CD4-positive, alpha-beta memory T cell (primary cell): ENCODE measurements at regions not wholly inside any gene's neighbourhood (a gene's known extent, or its start where the extent isn't known, plus 50 kb on each side); places are given as distances from the start of the nearest gene placed in this dataset.

Experiments used
- CTCF ChIA-PET: fragments of 350-600 bp; sonication (Branson Sonifier 250); formaldehyde crosslinking; loops from one replicate; lab custom pipeline; 2021; ENCODE audit warnings: inconsistent platforms; ENCODE audit not compliant: partially characterized antibody; lab: Charles Lee
- POLR2A ChIA-PET: fragments of 350-600 bp; sonication (Branson Sonifier 250); formaldehyde crosslinking; loops from one replicate; lab custom pipeline; 2021; ENCODE audit not compliant: partially characterized antibody; lab: Charles Lee
- DNase-seq, 5 donors: peaks; one replicate each; pipeline versions ENCODE4 v3.0.0 to v3.0.0-alpha.2; 2020 to 2022; ENCODE audit warnings: mixed read lengths in 1 of 5
- H3K27ac ChIP-seq: one replicate; pipeline ENCODE4 v1.7.0; 2013; ENCODE audit warnings: low read depth, low read length
- H3K27me3 ChIP-seq: 2 replicates; pipeline ENCODE4 v1.7.0; 2013; ENCODE audit warnings: mild to moderate bottlenecking, low read length, moderate library complexity; ENCODE audit not compliant: insufficient read depth
- H3K36me3 ChIP-seq: 2 replicates; pipeline ENCODE4 v1.7.0; 2013; ENCODE audit warnings: mild to moderate bottlenecking, low read length, moderate library complexity; ENCODE audit not compliant: insufficient read depth
- H3K4me1 ChIP-seq: 2 replicates; pipeline ENCODE4 v1.7.0; 2013; ENCODE audit warnings: mild to moderate bottlenecking, low read length, moderate library complexity; ENCODE audit not compliant: insufficient read depth
- H3K4me3 ChIP-seq, 2 donors: one replicate each; pipeline ENCODE4 v1.7.0; 2013; ENCODE audit warnings: low read length in 2 of 2, mild to moderate bottlenecking in 1 of 2
- H3K9me3 ChIP-seq, 2 donors: one replicate each; pipeline ENCODE4 v1.7.0; 2013; ENCODE audit warnings: low read length in 2 of 2, control low read depth in 1 of 2; ENCODE audit not compliant: control insufficient read depth in 1 of 2
- H3K27ac Mint-ChIP-seq, 7 donors: one replicate each; pipeline ENCODE4 v1.8.0; 2020 to 2021; ENCODE audit warnings: mixed read lengths in 7 of 7, mild to moderate bottlenecking in 6 of 7, inconsistent platforms in 3 of 7, moderate library complexity in 3 of 7
- H3K27me3 Mint-ChIP-seq, 2 donors: one replicate each; pipeline ENCODE4 v1.8.0; 2020 to 2021; ENCODE audit warnings: mixed read lengths in 2 of 2
- H3K36me3 Mint-ChIP-seq, 2 donors: one replicate each; pipeline ENCODE4 v1.8.0; 2020 to 2021; ENCODE audit warnings: mixed read lengths in 2 of 2, inconsistent platforms in 1 of 2, mild to moderate bottlenecking in 1 of 2
- H3K4me1 Mint-ChIP-seq, 4 donors: one replicate each; pipeline ENCODE4 v1.8.0; 2020 to 2021; ENCODE audit warnings: mixed read lengths in 4 of 4, mild to moderate bottlenecking in 1 of 4
- H3K4me3 Mint-ChIP-seq, 8 donors: one replicate each; pipeline ENCODE4 v1.8.0; 2020 to 2021; ENCODE audit warnings: mixed read lengths in 8 of 8, mild to moderate bottlenecking in 7 of 8, moderate library complexity in 6 of 8, inconsistent platforms in 3 of 8
- H3K9me3 Mint-ChIP-seq, 8 donors: one replicate each; pipeline ENCODE4 v1.8.0; 2020 to 2021; ENCODE audit warnings: mixed read lengths in 8 of 8, mild to moderate bottlenecking in 5 of 8, inconsistent platforms in 3 of 8, moderate library complexity in 1 of 8
- intact Hi-C: fragments of 100-400 bp; cut with micrococcal nuclease; formaldehyde crosslinking; loops from one replicate; pipeline ENCODE4 v1.15.1; 2023

DNA sequence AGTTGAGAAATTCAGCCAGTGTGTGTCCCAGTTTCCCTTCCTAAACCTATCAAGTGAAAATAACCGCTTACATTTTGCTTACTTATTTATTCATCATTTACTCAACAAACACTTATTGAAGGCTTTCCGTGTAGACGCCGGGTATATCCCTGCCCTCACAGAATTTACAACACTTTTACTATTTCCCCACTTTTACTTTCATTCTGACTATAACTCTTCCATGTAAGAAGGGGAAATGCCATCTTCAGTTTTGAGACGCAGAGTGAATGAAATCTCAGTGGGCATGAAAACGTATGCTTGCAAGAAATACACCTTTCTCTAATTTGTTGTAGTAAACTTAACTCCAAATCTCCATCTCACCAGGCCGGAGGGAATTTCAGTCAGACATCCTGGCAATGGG, 251.0 kb upstream of the CHAC2 start:
- H3K36me3 ChIP-seq, result no peaks in the 10 kb centered on the region
- no peaks in the 10 kb centered on the region for H3K36me3 Mint-ChIP-seq
- intact Hi-C loops, result no loop called here

DNA sequence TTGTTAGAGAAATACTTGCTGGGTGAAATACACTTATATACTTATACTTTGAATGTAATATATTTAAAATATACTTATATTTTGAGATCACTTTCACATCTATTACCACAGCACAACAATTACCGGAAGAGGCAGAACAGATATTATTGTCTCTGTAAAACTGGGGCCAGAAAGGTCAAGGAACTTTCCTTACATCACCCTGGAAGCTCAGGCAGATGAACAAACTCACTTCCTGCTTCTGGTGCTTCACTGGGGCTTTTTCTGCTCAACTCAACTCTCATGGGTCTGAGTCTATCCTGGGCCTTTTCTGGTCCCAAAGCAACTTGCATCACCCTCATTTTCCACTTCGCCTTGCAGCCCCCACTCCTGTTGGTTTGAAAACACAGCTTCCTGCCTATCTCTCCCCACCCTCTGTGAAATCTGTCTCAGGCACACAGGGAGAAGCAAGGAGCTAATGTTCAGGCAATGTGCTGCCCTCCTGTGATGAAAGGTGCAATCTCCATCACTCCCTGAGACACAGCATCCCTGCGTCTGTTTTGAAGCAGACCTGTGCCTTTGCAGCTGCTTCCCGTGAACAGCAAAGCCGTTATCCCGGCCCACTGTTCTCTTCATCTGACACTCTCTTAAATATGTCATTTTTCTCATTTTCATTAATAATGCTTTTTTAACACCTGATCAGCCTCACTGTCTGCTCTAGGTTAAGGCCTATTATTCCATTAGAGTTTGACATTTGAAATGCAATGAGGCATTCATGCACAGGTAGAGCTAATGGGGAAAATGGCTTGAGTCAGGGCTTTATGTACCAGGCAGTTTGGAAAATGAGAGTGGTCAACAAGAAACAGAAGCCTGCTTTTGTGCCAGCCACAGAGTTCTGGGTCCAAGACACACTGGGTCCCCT, 251.9 kb upstream of the CHAC2 start:
- intact Hi-C loops, result no loop called here
- DNase-seq, result no peak
- Histone ChIP-seq H3K27me3 (no peaks in the 10 kb centered on the region), H3K9me3 (no peaks in the 10 kb centered on the region), H3K36me3 (no peaks in the 10 kb centered on the region), H3K4me3 (no peak overlapping the region), H3K4me1 (no peaks in the 10 kb centered on the region), H3K27ac (no peak overlapping the region)
- Mint-ChIP-seq H3K4me3 (no peak overlapping the region), H3K9me3 (no peaks in the 10 kb centered on the region), H3K27ac (no peak overlapping the region), H3K4me1 (no peaks in the 10 kb centered on the region), H3K27me3 (peaks cover 0 to 3% of the 10 kb centered on the region in 2 donors), H3K36me3 (no peaks in the 10 kb centered on the region)
- ChIA-PET CTCF (no interaction called here), POLR2A (no interaction called here)

More for the DNA sequence above, 251.0 kb upstream of the CHAC2 start:
- Histone ChIP-seq H3K4me3 (no peak overlapping the region), H3K9me3 (no peaks in the 10 kb centered on the region), H3K27me3 (no peaks in the 10 kb centered on the region), H3K4me1 (no peaks in the 10 kb centered on the region), H3K27ac (no peak overlapping the region)
- peaks cover 0 to under 1% (median 0%) of the 10 kb centered on the region in 8 donors for H3K9me3 Mint-ChIP-seq
- no peak overlapping the region for H3K27ac Mint-ChIP-seq
- H3K4me1 Mint-ChIP-seq, result no peaks in the 10 kb centered on the region
- CTCF ChIA-PET, result no interaction called here
- no peak for DNase-seq
- POLR2A ChIA-PET, result no interaction called here
- H3K27me3 Mint-ChIP-seq, result peaks cover 0 to 3% of the 10 kb centered on the region in 2 donors
- H3K4me3 Mint-ChIP-seq, result no peak overlapping the region

DNA sequence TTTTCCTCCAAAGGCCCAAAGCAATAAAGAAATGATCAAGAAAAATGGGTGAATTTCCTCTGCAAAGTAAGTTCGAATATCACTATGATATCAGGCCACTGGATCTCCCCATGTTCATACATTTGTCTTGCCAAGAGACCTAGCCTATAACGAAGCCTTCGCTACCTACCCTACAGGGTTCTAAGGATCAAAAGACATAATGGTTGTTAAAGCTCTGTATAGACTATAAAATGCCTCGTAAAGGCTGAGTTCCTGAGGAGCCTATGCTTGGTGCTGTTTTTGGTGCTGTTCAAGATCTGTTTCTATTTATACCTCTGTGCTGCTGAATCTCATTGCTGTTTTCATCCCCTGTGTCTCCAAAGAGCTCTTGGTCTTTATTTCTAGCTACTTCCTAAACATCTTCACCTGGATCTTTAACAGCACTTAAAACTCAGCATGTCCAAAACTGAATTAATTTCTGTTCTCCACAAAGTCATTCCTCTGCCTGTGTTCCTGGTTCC, 254.4 kb upstream of the CHAC2 start:
- Histone ChIP-seq H3K27me3 (no peaks in the 10 kb centered on the region), H3K36me3 (no peaks in the 10 kb centered on the region), H3K4me3 (no peak overlapping the region), H3K4me1 (no peaks in the 10 kb centered on the region), H3K9me3 (no peaks in the 10 kb centered on the region), H3K27ac (no peak overlapping the region)
- Mint-ChIP-seq H3K36me3 (no peaks in the 10 kb centered on the region), H3K4me1 (no peaks in the 10 kb centered on the region), H3K27me3 (peaks cover 0 to 3% of the 10 kb centered on the region in 2 donors), H3K9me3 (no peaks in the 10 kb centered on the region), H3K4me3 (no peak overlapping the region), H3K27ac (no peak overlapping the region)
- DNase-seq, result no peak
- intact Hi-C loops, result no loop called here
- POLR2A ChIA-PET, result no interaction called here
- CTCF ChIA-PET, result no interaction called here

DNA sequence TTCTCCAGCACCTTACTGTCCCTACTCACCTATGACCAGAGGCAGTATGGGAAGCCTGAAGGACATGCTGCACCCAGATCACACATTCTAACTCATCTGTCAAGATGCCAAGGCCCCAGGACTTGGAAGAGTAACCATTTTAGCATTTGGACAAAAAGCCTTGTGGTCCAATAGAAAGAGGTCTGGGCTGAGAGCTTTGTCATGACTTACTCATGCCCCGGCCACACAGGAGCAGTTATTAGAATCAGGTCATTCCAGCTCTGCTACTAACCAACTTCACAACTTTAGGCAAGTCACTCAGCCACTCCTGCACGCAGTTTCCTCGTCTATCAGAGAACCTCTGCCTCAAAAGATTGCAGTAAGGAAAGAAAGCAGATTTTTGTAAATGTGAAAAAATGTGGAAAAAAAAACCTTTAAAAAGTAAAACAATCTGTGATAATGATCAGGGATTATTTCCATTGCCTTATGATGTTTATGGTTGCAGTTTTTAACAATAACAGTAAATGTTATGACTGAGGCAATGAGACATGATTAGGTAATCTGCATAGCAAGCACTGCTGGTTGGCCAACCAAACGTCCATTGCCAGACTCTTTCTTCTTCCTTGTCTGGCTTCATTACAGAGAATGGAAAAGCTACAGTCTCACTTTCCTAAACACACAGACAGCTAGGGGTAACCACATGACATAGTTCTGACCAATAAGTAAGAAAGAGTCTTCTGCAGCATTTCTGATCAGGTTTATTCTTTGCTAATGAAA, 255.4 kb upstream of the CHAC2 start:
- H3K27ac Mint-ChIP-seq, result no peak overlapping the region
- POLR2A ChIA-PET, result no interaction called here
- Histone ChIP-seq H3K9me3 (no peaks in the 10 kb centered on the region), H3K27me3 (no peaks in the 10 kb centered on the region), H3K36me3 (no peaks in the 10 kb centered on the region), H3K27ac (no peak overlapping the region), H3K4me3 (no peak overlapping the region), H3K4me1 (no peaks in the 10 kb centered on the region)
- no peaks in the 10 kb centered on the region for H3K4me1 Mint-ChIP-seq
- CTCF ChIA-PET, result no interaction called here
- intact Hi-C loops, result no loop called here
- DNase-seq, result no peak
- H3K4me3 Mint-ChIP-seq, result no peak overlapping the region
- H3K9me3 Mint-ChIP-seq, result no peaks in the 10 kb centered on the region
- H3K27me3 Mint-ChIP-seq, result peaks cover 0 to 3% of the 10 kb centered on the region in 2 donors
- H3K36me3 Mint-ChIP-seq, result no peaks in the 10 kb centered on the region

DNA sequence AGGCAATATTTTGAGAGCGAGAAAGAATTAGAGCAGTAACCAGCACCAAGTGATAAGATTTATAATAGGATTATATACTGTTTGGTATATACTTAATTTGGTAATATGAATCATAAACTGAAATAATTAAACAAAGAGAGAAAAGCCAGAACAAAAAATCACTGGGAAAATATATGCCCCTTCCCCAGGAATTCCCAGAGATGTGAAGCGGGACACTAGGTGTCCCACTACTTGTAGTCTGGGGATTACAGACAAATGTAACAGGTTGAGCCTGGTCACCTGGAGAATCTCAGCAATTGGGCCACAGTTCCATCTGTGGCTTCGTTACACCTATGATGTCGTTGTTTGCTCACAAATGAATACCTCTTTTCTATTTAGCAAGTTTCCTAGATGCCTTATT, 256.1 kb upstream of the CHAC2 start:
- H3K27ac ChIP-seq, result no peak overlapping the region
- Mint-ChIP-seq H3K27ac (no peak overlapping the region), H3K27me3 (peaks cover 0 to 3% of the 10 kb centered on the region in 2 donors), H3K9me3 (no peaks in the 10 kb centered on the region), H3K4me3 (no peak overlapping the region), H3K36me3 (no peaks in the 10 kb centered on the region), H3K4me1 (no peaks in the 10 kb centered on the region)
- no peaks in the 10 kb centered on the region for H3K36me3 ChIP-seq
- POLR2A ChIA-PET, result no interaction called here
- H3K27me3 ChIP-seq, result no peaks in the 10 kb centered on the region
- H3K9me3 ChIP-seq, result no peaks in the 10 kb centered on the region
- H3K4me3 ChIP-seq, result no peak overlapping the region
- CTCF ChIA-PET, result no interaction called here
- DNase-seq, result no peak
- intact Hi-C loops, result no loop called here
- no peaks in the 10 kb centered on the region for H3K4me1 ChIP-seq

DNA sequence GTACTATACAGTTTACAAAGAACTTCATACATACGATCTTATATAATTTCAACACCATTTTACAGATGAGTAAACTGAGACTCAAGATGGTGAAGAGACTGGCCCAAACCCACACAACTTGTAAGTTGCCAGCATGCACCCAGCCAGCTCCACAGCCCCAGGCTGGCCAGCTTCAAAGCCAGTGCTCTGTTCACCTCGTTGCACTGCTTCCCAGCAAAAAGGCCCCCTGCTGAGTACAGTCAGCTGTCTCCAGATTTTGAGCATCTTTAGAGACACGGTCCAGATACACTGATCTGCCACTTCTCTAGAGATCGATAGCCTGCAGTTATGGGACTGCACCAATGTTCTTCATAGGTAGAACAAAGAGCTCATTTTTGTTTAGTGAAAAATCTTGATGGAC, 257.2 kb upstream of the CHAC2 start:
- no peaks in the 10 kb centered on the region for H3K9me3 ChIP-seq
- intact Hi-C loops, result no loop called here
- H3K36me3 ChIP-seq, result no peaks in the 10 kb centered on the region
- DNase-seq, result no peak
- H3K36me3 Mint-ChIP-seq, result no peaks in the 10 kb centered on the region
- no peak overlapping the region for H3K4me3 ChIP-seq
- no peaks in the 10 kb centered on the region for H3K9me3 Mint-ChIP-seq
- CTCF ChIA-PET, result no interaction called here
- no peak overlapping the region for H3K4me3 Mint-ChIP-seq
- H3K27me3 ChIP-seq, result no peaks in the 10 kb centered on the region
- no peaks in the 10 kb centered on the region for H3K4me1 ChIP-seq
- peaks cover 0 to 3% of the 10 kb centered on the region in 2 donors for H3K27me3 Mint-ChIP-seq
- POLR2A ChIA-PET, result no interaction called here
- H3K27ac Mint-ChIP-seq, result no peak overlapping the region
- H3K4me1 Mint-ChIP-seq, result no peaks in the 10 kb centered on the region
- no peak overlapping the region for H3K27ac ChIP-seq

DNA sequence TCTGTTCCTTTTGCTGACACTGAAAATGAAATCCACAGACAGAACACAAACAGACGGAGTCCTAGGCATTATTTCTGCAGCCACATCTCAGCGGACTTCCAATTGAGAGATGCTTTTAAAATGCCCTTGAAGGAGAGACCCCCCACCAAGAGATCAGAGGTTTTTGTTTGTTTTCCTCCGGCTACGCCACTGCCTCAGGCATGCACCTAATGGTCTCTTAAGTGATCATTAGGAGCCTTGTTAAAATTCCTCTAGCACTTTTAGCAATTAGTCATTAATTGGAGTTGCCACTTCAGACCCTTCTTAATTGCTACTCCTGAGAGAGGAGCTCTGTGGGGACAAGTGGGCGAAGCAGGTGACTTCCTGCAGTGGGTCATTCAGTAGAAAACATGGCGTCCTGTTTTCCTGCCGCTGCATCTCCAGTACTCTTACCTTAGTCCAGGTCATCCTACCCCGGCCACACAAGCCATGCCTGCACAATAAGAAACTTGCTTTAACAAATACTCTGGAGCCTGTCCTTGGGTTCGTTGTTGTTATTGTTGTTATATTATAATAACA, 257.7 kb upstream of the CHAC2 start:
- H3K4me3 ChIP-seq, result no peak overlapping the region
- Mint-ChIP-seq H3K4me1 (no peaks in the 10 kb centered on the region), H3K36me3 (no peaks in the 10 kb centered on the region), H3K27me3 (peaks cover 0 to 1% of the 10 kb centered on the region in 2 donors), H3K9me3 (no peaks in the 10 kb centered on the region), H3K27ac (no peak overlapping the region), H3K4me3 (no peak overlapping the region)
- ChIA-PET CTCF (no interaction called here), POLR2A (no interaction called here)
- intact Hi-C loops, result no loop called here
- H3K9me3 ChIP-seq, result no peaks in the 10 kb centered on the region
- DNase-seq, result no peak
- no peaks in the 10 kb centered on the region for H3K27me3 ChIP-seq
- no peaks in the 10 kb centered on the region for H3K4me1 ChIP-seq
- H3K27ac ChIP-seq, result no peak overlapping the region
- H3K36me3 ChIP-seq, result no peaks in the 10 kb centered on the region
